B cell (primary cell): ENCODE measurements at regions not wholly inside any gene's neighbourhood (a gene's known extent, or its start where the extent isn't known, plus 50 kb on each side); places are given as distances from the start of the nearest gene placed in this dataset.

Experiments used
- ATAC-seq: fragments of 200-7000 bp; cut with Tn5 transposase; one replicate; pipeline ENCODE4 v1.10.0; 2021; ENCODE audit warnings: low read depth, mild to moderate bottlenecking, moderate number of reproducible peaks, moderate library complexity
- CTCF ChIA-PET: fragments of 350-600 bp; sonication (Branson Sonifier 250); formaldehyde crosslinking; loops from one replicate; lab custom pipeline; 2021; ENCODE audit warnings: antibody characterized with exemption, inconsistent platforms; lab: Charles Lee
- POLR2A ChIA-PET: fragments of 350-600 bp; sonication (Branson Sonifier 250); formaldehyde crosslinking; loops from one replicate; lab custom pipeline; 2021; ENCODE audit warnings: antibody characterized with exemption; lab: Charles Lee
- DNase-seq: peaks from one replicate; pipeline ENCODE4 v3.0.0; 2013
- H2AFZ ChIP-seq: 2 replicates; pipeline ENCODE4 v1.6.1; 2012; ENCODE audit warnings: mild to moderate bottlenecking, low read depth, low read length; ENCODE audit not compliant: insufficient read depth, poor library complexity, severe bottlenecking
- H3K27ac ChIP-seq, 2 donors: 1 replicate in 1 of 2; 2 replicates in 1 of 2; pipeline ENCODE4 v1.5.1; 2012 to 2013; ENCODE audit warnings: low read length in 2 of 2, mild to moderate bottlenecking in 2 of 2, moderate library complexity in 1 of 2
- H3K27me3 ChIP-seq, 4 experiments: fragments of 200-600 bp in 1 of 4; sonication (generic) in 1 of 4; replicated peaks in 1 of 4; 1 replicate in 2 of 4; 2 replicates in 2 of 4; pipeline versions ENCODE4 v1.6.1 to v1.7.0; 2013 to 2016; ENCODE audit warnings: low read length in 3 of 4, mild to moderate bottlenecking in 2 of 4, mixed read lengths in 1 of 4, moderate library complexity in 1 of 4; ENCODE audit not compliant: insufficient read depth in 4 of 4, control insufficient read depth in 3 of 4; ENCODE audit errors: control extremely low read depth in 1 of 4
- H3K36me3 ChIP-seq, 2 experiments: replicated peaks in 1 of 2; 1 replicate in 1 of 2; 2 replicates in 1 of 2; pipeline versions ENCODE4 v1.6.1 to v1.7.1; 2013; ENCODE audit warnings: low read length in 1 of 2; ENCODE audit not compliant: insufficient read depth in 2 of 2, control insufficient read depth in 1 of 2; ENCODE audit errors: control extremely low read depth in 1 of 2, extremely low read depth in 1 of 2
- H3K4me1 ChIP-seq, 2 donors: fragments of 200-600 bp in 1 of 2; sonication (generic) in 1 of 2; 1 replicate in 1 of 2; 2 replicates in 1 of 2; pipeline versions ENCODE4 v1.5.1 to v1.6.1; 2013 to 2017; ENCODE audit warnings: low read length in 2 of 2; ENCODE audit not compliant: control insufficient read depth in 2 of 2, insufficient read depth in 2 of 2
- H3K4me2 ChIP-seq: replicated peaks from 2 replicates; pipeline ENCODE3; 2012; ENCODE audit warnings: mild to moderate bottlenecking, low read depth, low read length; ENCODE audit not compliant: poor library complexity, severe bottlenecking
- H3K4me3 ChIP-seq, 5 experiments: fragments of 200-600 bp in 1 of 5; sonication (generic) in 1 of 5; 1 replicate in 3 of 5; 2 replicates in 2 of 5; pipeline versions ENCODE4 v1.5.1 to v1.7.0; 2011 to 2016; ENCODE audit warnings: low read length in 4 of 5, mild to moderate bottlenecking in 4 of 5, low read depth in 2 of 5, control low read depth in 1 of 5, moderate library complexity in 1 of 5; ENCODE audit not compliant: insufficient read depth in 1 of 5; ENCODE audit errors: control extremely low read depth in 1 of 5, extremely low read depth in 1 of 5
- H3K79me2 ChIP-seq: fragments of 200-600 bp; sonication (generic); one replicate; pipeline ENCODE4 v1.6.0; 2016; ENCODE audit warnings: low read length; ENCODE audit not compliant: control insufficient read depth, insufficient read depth
- H3K9ac ChIP-seq: fragments of 200-600 bp; sonication (generic); 2 replicates; pipeline ENCODE4 v1.6.1; 2017; ENCODE audit warnings: mild to moderate bottlenecking, low read length, moderate library complexity
- H3K9me3 ChIP-seq, 3 donors: one replicate each; pipeline versions ENCODE4 v1.6.1 to v1.7.1; 2013; ENCODE audit warnings: low read length in 2 of 3; ENCODE audit not compliant: control insufficient read depth in 2 of 3, insufficient read depth in 1 of 3; ENCODE audit errors: control extremely low read depth in 1 of 3
- H4K20me1 ChIP-seq: 2 replicates; pipeline ENCODE4 v1.6.0; 2012; ENCODE audit warnings: mild to moderate bottlenecking, low read length; ENCODE audit not compliant: insufficient read depth, control insufficient read depth, poor library complexity, severe bottlenecking
- H3K27ac Mint-ChIP-seq: one replicate; pipeline ENCODE4 v1.8.0; 2021; ENCODE audit warnings: mixed read lengths
- H3K27me3 Mint-ChIP-seq: one replicate; pipeline ENCODE4 v1.8.0; 2021; ENCODE audit warnings: mixed read lengths
- H3K4me1 Mint-ChIP-seq: one replicate; pipeline ENCODE4 v1.8.0; 2021; ENCODE audit warnings: mixed read lengths
- H3K4me3 Mint-ChIP-seq: one replicate; pipeline ENCODE4 v1.8.0; 2021; ENCODE audit warnings: mixed read lengths
- H3K9me3 Mint-ChIP-seq: one replicate; pipeline ENCODE4 v1.8.0; 2022; ENCODE audit warnings: mixed read lengths; ENCODE audit not compliant: insufficient read depth
- EZH2 ChIP-seq: IDR thresholded peaks from 2 replicates; pipeline ENCODE4 v1.6.1; 2012; ENCODE audit warnings: borderline replicate concordance, low read depth, mild to moderate bottlenecking, moderate library complexity, low read length; ENCODE audit not compliant: insufficient read depth, poor library complexity, severe bottlenecking
- WGBS: methylation state at CpG from one replicate; pipeline ENCODE4 v1.1.5; 2013; ENCODE audit warnings: missing lambda C conversion rate; ENCODE audit not compliant: insufficient coverage; 5-methylcytosine and 5-hydroxymethylcytosine counted together
- intact Hi-C: fragments of 100-400 bp; cut with micrococcal nuclease; formaldehyde crosslinking; loops from one replicate; pipeline ENCODE4 v1.10.0; 2022
- TF ChIP-seq, protein P1 (sequence below): fragments of 200-600 bp; IDR thresholded peaks from one replicate; pipeline ENCODE4 v1.8.0; 2022; ENCODE audit warnings: antibody characterized with exemption, mild to moderate bottlenecking

DNA sequence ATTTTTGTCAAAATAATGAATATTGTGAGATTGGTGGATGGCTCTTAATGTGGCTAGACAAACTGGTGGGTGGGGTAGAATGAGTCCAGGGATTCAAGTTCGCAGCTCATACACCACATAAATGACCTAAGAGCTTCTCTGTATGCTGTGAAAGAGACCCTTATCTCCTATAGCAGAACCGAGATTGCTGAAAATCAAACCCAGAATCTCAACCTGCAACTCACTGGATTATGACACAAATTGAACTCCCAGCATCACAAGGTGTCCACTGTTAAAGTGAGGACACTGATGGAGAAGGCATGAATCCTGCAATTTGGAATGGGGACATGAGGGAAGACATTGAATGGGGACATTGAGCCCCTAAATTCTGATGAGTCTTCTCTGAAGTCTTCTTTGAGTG, 51.3 kb upstream of the CNKSR3 start:
- H3K36me3 ChIP-seq = no peaks in the 10 kb centered on the region
- no peak overlapping the region for H3K4me3 ChIP-seq
- no peaks in the 10 kb centered on the region for H3K9me3 Mint-ChIP-seq
- H3K9me3 ChIP-seq = no peaks in the 10 kb centered on the region
- H3K27me3 Mint-ChIP-seq = peaks cover 5% of the 10 kb centered on the region
- no peaks in the 10 kb centered on the region for H4K20me1 ChIP-seq
- H3K27ac ChIP-seq = no peak overlapping the region
- H3K4me2 ChIP-seq = no peak overlapping the region
- TF ChIP-seq, protein P1, sequence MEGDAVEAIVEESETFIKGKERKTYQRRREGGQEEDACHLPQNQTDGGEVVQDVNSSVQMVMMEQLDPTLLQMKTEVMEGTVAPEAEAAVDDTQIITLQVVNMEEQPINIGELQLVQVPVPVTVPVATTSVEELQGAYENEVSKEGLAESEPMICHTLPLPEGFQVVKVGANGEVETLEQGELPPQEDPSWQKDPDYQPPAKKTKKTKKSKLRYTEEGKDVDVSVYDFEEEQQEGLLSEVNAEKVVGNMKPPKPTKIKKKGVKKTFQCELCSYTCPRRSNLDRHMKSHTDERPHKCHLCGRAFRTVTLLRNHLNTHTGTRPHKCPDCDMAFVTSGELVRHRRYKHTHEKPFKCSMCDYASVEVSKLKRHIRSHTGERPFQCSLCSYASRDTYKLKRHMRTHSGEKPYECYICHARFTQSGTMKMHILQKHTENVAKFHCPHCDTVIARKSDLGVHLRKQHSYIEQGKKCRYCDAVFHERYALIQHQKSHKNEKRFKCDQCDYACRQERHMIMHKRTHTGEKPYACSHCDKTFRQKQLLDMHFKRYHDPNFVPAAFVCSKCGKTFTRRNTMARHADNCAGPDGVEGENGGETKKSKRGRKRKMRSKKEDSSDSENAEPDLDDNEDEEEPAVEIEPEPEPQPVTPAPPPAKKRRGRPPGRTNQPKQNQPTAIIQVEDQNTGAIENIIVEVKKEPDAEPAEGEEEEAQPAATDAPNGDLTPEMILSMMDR = no peak
- no peak for TF ChIP-seq EZH2
- H3K27me3 ChIP-seq = no peaks in the 10 kb centered on the region
- no peaks in the 10 kb centered on the region for H3K4me1 ChIP-seq
- H3K27ac Mint-ChIP-seq = no peak overlapping the region
- DNase-seq (no peak), ATAC-seq (no peak)
- H3K9ac ChIP-seq = no peak overlapping the region
- H2AFZ ChIP-seq = no peak overlapping the region
- no peaks in the 10 kb centered on the region for H3K4me1 Mint-ChIP-seq
- CTCF ChIA-PET = no interaction called here
- H3K79me2 ChIP-seq = no peaks in the 10 kb centered on the region
- no CpG with 5 or more reads among the region's 2 CpGs for WGBS
- no peak overlapping the region for H3K4me3 Mint-ChIP-seq
- POLR2A ChIA-PET = no interaction called here
- intact Hi-C loops = no loop called here

DNA sequence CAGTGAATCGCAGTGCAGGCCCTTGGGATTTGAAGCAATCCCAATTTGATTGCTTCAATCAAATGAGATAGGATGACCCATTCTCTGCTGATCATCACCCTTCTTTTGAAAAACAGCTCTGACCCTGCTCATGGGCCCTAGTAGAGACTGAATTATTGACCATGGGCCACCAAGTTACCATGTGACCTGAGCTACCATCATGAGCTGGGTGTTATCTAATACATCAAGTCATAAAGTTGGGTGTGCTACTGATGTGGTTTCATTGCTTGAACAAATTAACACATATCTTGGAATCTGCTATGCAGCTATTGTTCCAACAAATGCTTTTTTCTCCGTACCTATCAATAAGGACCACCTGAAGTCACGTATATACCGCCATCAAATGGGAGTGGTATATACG, 54.8 kb upstream of the CNKSR3 start:
- ChIA-PET CTCF (no interaction called here), POLR2A (no interaction called here)
- no peaks in the 10 kb centered on the region for H3K36me3 ChIP-seq
- no peaks in the 10 kb centered on the region for H3K9me3 Mint-ChIP-seq
- no peak overlapping the region for H3K4me2 ChIP-seq
- H4K20me1 ChIP-seq = no peaks in the 10 kb centered on the region
- peaks cover 8% of the 10 kb centered on the region for H3K27me3 Mint-ChIP-seq
- H3K27me3 ChIP-seq = no peaks in the 10 kb centered on the region
- H3K4me3 ChIP-seq = no peak overlapping the region
- H3K79me2 ChIP-seq = no peaks in the 10 kb centered on the region
- no peak overlapping the region for H3K27ac ChIP-seq
- no peaks in the 10 kb centered on the region for H3K9me3 ChIP-seq
- no peak overlapping the region for H3K4me3 Mint-ChIP-seq
- no peak for ATAC-seq
- H3K4me1 ChIP-seq = no peaks in the 10 kb centered on the region
- H3K4me1 Mint-ChIP-seq = no peaks in the 10 kb centered on the region
- H3K9ac ChIP-seq = no peak overlapping the region
- no peak overlapping the region for H3K27ac Mint-ChIP-seq
- no peak overlapping the region for H2AFZ ChIP-seq
- no peak for TF ChIP-seq EZH2
- TF ChIP-seq, protein P1 = no peak
- no peak for DNase-seq
- 95% methylated on average over 4 of the region's 5 CpGs for WGBS
- intact Hi-C loops = no loop called here
